ENCODE measurements at regions not wholly inside any gene's neighbourhood (a gene's known extent, or its start where the extent isn't known, plus 50 kb on each side); places are given as distances from the start of the nearest gene placed in this dataset.

DNA sequence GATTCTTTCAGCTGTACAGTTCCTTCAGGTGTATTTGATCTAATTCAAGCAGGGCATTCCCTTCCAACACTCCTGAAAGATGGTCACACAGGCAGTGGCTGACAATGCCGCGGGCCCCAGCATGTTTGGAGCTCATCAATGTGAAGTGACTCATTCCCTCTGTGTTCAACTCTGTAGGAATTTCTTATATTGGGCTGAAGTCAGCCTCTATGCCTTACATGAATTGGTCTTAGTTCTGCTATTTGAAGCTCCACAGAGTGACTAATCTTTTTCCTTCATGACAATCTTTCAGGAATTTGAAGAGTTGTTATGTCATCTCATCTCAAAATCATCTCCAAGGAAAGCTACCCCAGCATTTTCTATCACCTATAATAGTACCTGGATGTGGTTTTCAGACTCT, 142.5 kb upstream of the C2CD4B start:
- H3K79me2 ChIP-seq (replicated peaks; ENCODE audit: insufficient read depth, low read length): no peaks in the 10 kb centered on the region
- TF ChIP-seq SMC3 (conservative IDR thresholded peaks at IDR 0.05; ENCODE audit: poor library complexity): no peak
- no peak for TF ChIP-seq CTCF (IDR thresholded peaks at IDR 0.05; ENCODE audit: poor library complexity, severe bottlenecking)
- TF ChIP-seq, protein P1, sequence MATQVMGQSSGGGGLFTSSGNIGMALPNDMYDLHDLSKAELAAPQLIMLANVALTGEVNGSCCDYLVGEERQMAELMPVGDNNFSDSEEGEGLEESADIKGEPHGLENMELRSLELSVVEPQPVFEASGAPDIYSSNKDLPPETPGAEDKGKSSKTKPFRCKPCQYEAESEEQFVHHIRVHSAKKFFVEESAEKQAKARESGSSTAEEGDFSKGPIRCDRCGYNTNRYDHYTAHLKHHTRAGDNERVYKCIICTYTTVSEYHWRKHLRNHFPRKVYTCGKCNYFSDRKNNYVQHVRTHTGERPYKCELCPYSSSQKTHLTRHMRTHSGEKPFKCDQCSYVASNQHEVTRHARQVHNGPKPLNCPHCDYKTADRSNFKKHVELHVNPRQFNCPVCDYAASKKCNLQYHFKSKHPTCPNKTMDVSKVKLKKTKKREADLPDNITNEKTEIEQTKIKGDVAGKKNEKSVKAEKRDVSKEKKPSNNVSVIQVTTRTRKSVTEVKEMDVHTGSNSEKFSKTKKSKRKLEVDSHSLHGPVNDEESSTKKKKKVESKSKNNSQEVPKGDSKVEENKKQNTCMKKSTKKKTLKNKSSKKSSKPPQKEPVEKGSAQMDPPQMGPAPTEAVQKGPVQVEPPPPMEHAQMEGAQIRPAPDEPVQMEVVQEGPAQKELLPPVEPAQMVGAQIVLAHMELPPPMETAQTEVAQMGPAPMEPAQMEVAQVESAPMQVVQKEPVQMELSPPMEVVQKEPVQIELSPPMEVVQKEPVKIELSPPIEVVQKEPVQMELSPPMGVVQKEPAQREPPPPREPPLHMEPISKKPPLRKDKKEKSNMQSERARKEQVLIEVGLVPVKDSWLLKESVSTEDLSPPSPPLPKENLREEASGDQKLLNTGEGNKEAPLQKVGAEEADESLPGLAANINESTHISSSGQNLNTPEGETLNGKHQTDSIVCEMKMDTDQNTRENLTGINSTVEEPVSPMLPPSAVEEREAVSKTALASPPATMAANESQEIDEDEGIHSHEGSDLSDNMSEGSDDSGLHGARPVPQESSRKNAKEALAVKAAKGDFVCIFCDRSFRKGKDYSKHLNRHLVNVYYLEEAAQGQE (IDR thresholded peaks at IDR 0.05; ENCODE audit: borderline replicate concordance): no peak
- TF ChIP-seq EZH2 (IDR thresholded peaks at IDR 0.05; ENCODE audit: borderline replicate concordance, insufficient read depth, low read length, poor library complexity, severe bottlenecking): no peak
- TF ChIP-seq POLR2AphosphoS5 (IDR thresholded peaks at IDR 0.05): no peak
- TF ChIP-seq RAD21 (conservative IDR thresholded peaks at IDR 0.05): no peak
- H3K9ac ChIP-seq (ENCODE audit: low read length): no peak overlapping the region
- H3F3A ChIP-seq (ENCODE audit: insufficient read depth, low read length, poor library complexity, severe bottlenecking): no peaks in the 10 kb centered on the region
- no peaks in the 10 kb centered on the region for H3K36me3 ChIP-seq (ENCODE audit: insufficient read depth, low read length)
- H3K27ac ChIP-seq (ENCODE audit: low read length): no peak overlapping the region
- H3K4me2 ChIP-seq (ENCODE audit: low read length): no peak overlapping the region
- H4K20me1 ChIP-seq (ENCODE audit: insufficient read depth): no peaks in the 10 kb centered on the region
- no peak overlapping the region for H2AFZ ChIP-seq (ENCODE audit: low read depth, low read length)
- H3K9me3 ChIP-seq (ENCODE audit: low read length): no peaks in the 10 kb centered on the region
- no peak overlapping the region for H3K4me3 ChIP-seq (ENCODE audit: low read length)
- H3K27me3 ChIP-seq (ENCODE audit: insufficient read depth, low read depth, low read length): no peaks in the 10 kb centered on the region
- no peaks in the 10 kb centered on the region for H3K9me2 ChIP-seq (ENCODE audit: insufficient read depth, low read length)

DNA sequence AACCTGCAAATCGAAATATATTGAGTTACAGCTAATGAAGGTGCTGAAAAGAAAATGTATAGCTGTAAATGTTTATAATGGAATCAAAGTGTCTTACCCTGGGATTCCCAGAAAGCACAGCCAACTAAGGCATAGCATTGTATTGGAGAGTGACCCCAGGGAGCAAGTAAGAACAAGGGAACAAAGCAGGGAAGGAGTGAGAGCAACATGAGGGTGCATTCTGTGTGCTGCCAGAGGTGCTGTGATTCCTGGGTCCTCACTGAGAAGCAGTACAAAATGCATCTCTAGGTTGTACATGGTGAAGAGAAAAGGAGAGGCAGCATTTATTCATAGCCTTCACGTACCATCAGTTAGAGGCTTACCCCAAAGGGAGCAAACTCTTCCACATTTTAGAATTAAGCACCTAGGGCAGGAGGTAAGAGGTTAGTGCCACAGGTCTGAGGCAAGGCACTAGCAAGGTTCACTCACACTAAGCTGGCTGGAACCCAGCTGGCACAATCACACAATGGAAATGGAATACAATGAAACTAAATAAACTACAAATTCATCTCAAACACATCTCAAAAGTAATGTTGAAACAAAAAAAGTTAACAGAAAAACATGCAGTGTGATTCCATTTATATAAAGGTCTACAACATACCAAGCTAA, 151.5 kb upstream of the C2CD4B start:
- Histone ChIP-seq H3K9me3 (ENCODE audit: low read length) (no peaks in the 10 kb centered on the region), H3K9ac (ENCODE audit: low read length) (no peak overlapping the region), H2AFZ (ENCODE audit: low read depth, low read length) (no peak overlapping the region), H3K36me3 (ENCODE audit: insufficient read depth, low read length) (no peaks in the 10 kb centered on the region), H3K9me2 (ENCODE audit: insufficient read depth, low read length) (no peaks in the 10 kb centered on the region), H3K27ac (ENCODE audit: low read length) (no peak overlapping the region), H4K20me1 (ENCODE audit: insufficient read depth) (no peaks in the 10 kb centered on the region), H3F3A (ENCODE audit: insufficient read depth, low read length, poor library complexity, severe bottlenecking) (no peaks in the 10 kb centered on the region), H3K4me3 (ENCODE audit: low read length) (no peak overlapping the region), H3K4me2 (ENCODE audit: low read length) (no peak overlapping the region), H3K27me3 (ENCODE audit: insufficient read depth, low read depth, low read length) (no peaks in the 10 kb centered on the region), H3K79me2 (replicated peaks; ENCODE audit: insufficient read depth, low read length) (no peaks in the 10 kb centered on the region)
- TF ChIP-seq RAD21 (conservative IDR thresholded peaks at IDR 0.05): no peak
- TF ChIP-seq EZH2 (IDR thresholded peaks at IDR 0.05; ENCODE audit: borderline replicate concordance, insufficient read depth, low read length, poor library complexity, severe bottlenecking): no peak
- no peak for TF ChIP-seq POLR2AphosphoS5 (IDR thresholded peaks at IDR 0.05)
- TF ChIP-seq, protein P1 (IDR thresholded peaks at IDR 0.05; ENCODE audit: borderline replicate concordance): no peak
- no peak for TF ChIP-seq CTCF (IDR thresholded peaks at IDR 0.05; ENCODE audit: poor library complexity, severe bottlenecking)
- no peak for TF ChIP-seq MXI1 (conservative IDR thresholded peaks at IDR 0.05; ENCODE audit: poor library complexity, severe bottlenecking)
- no peak for TF ChIP-seq TAF1 (IDR thresholded peaks at IDR 0.05; ENCODE audit: low read depth)
- no peak for TF ChIP-seq EP300 (conservative IDR thresholded peaks at IDR 0.05; ENCODE audit: poor library complexity, severe bottlenecking)
- no peak for TF ChIP-seq SMC3 (conservative IDR thresholded peaks at IDR 0.05; ENCODE audit: poor library complexity)
